ENCODE measurements at regions not wholly inside any gene's neighbourhood (a gene's known extent, or its start where the extent isn't known, plus 50 kb on each side); places are given as distances from the start of the nearest gene placed in this dataset.

DNA sequence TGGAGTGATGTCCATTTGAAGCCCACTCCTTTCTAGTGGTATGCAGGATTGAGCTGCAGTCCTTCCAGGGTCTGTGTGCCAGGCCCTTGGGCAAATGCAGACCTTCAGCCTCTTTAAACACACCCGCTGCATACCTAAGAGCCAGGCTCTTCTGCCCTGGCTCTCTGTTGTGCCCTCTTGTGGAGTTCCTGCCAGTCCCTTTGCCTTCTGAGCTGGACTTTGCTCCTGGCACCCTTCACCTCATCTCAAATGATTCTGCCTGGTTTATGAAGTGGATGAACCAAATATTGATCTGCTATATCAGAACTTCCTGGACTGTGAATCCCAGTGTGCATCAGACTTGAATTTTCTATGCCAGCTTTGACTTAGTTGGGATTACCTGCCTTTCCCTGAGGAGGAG lies 158.8 kb downstream of the URB2 start:
- TF ChIP-seq EZH2 (IDR thresholded peaks at IDR 0.05; ENCODE audit: borderline replicate concordance, low read length), result no peak
- no peak for TF ChIP-seq CTCF (conservative IDR thresholded peaks at IDR 0.05 in 1 of 2, IDR thresholded peaks at IDR 0.05 in 1 of 2; ENCODE audit: extremely low read depth in 1 of 2, insufficient read depth in 1 of 2, low read depth in 1 of 2, low read length in 2 of 2)
